NCI-H510A treated with DMSO at 0.1 percent for 48 hours (cell line): ENCODE measurements at regions not wholly inside any gene's neighbourhood (a gene's known extent, or its start where the extent isn't known, plus 50 kb on each side); places are given as distances from the start of the nearest gene placed in this dataset.
"Not testable (repeated sequence)": the region's sequence is repeated elsewhere in the genome, so short reads cannot be mapped to it uniquely, and the experiment has no call there.

Experiments
- DNase-seq: peaks from one replicate; lab custom pipeline; 2025; lab: John Stamatoyannopoulos, UW

DNA sequence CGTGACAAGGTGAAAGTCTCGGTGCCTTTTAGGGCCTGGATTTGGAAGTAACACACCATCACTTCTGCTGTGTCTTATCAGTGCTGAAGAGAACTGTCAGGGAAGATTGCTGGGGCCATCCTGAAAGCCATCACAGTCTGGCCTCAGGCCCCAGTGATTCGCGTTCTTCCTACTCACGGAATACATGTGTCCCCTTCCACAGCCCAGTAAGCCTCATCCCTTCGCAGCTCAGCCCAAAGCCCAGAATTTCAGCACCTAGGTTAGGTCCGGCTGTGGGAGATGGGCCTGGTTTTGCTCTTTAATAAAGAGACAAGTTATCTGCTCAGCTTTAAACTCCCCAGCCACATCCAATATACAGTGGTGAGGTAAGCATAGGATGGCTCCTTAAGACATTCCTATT lies 113.0 kb upstream of the SPACA7 start:
- DNase-seq = no peak

- no peak for DNase-seq
These were observed 108.5 kb upstream of the SPACA7 start for GRCh38 chr13:112267660-112268059.

DNA sequence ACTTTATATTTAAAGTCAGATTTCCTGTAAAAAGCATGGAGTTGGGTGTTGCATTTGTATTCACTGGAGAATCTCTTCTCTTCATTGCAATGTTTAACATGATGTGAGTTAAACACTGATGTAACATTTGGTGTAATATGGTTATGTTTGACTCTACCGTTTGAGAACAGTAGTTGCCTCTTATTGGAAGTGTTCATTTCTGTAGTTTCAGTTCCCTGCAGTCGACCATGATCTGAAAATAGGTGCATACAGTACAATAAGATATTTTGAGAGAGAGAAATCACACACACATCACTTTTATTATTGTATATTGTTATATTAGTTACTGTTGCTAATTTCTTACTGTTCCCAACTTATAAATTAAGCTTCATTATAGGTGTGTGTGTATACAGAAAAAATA lies 105.2 kb upstream of the SPACA7 start:
- no peak for DNase-seq

- DNase-seq = not testable (repeated sequence)
These were observed 89.4 kb upstream of the SPACA7 start for GRCh38 chr13:112286733-112287132.

- DNase-seq = no peak
These were observed 55.9 kb upstream of the SPACA7 start for GRCh38 chr13:112320303-112320702.

GRCh38 chr13:112322557-112322956 lies 53.6 kb upstream of the SPACA7 start:
- DNase-seq = no peak

GRCh38 chr13:112324116-112324515 lies 52.0 kb upstream of the SPACA7 start:
- no peak for DNase-seq

- no peak for DNase-seq
These were observed 50.9 kb upstream of the SPACA7 start for GRCh38 chr13:112325142-112325808.

DNA sequence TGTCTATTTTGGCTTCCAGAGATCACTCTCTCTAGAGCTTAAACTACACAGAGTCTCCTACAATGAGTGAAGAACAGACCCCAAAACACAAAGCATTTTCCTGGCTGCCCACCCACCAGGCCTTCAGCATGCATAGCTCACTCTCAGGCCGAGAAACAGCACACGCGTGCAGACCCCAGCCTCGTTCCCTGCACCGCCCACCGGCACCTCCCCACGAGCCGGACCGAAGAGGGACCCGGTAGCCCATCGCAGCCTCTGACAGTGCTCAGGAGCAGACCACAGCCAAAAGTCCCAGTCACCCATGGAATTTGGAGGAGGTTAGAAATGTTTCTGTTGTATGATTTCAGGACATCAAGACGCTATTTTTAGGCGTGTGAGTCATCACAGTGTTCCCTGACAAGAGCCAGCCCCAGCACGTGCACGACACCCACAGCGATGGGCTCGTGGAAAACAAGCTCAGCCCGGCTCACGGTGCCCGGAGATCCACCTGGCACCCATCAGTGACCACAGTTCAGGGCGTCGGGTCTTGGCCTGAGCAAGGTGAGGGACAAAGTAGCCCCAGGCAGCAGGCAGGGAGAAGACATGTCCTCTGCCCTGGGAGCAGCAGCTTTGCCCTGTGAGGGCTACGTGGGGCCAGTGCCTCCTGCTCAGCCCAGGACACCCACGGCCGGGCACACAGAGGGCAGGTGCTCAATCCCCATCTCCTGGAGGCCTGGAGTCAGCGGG lies 50.1 kb upstream of the SPACA7 start:
- DNase-seq = no peak
